SU-DHL-6 (cell line): ENCODE measurements at regions not wholly inside any gene's neighbourhood (a gene's known extent, or its start where the extent isn't known, plus 50 kb on each side); places are given as distances from the start of the nearest gene placed in this dataset.

Experiments used
- H2AFZ ChIP-seq: fragments of 200-600 bp; sonication (generic); 2 replicates; pipeline ENCODE4 v1.6.1; 2014; ENCODE audit warnings: low read depth, mild to moderate bottlenecking, moderate library complexity, mixed read lengths, antibody characterized with exemption, low read length; ENCODE audit not compliant: severe bottlenecking
- H3F3A ChIP-seq: fragments of 200-600 bp; shearing (Covaris generic); 2 replicates; pipeline ENCODE4 v1.6.0; 2016; ENCODE audit warnings: antibody characterized with exemption, mild to moderate bottlenecking; ENCODE audit not compliant: insufficient read depth
- H3K27ac ChIP-seq: fragments of 200-600 bp; sonication (generic); 2 replicates; pipeline ENCODE4 v1.5.1; 2016; ENCODE audit warnings: low read depth, mild to moderate bottlenecking, low read length, moderate library complexity, mixed read lengths
- H3K27me3 ChIP-seq: fragments of 200-600 bp; sonication (generic), shearing (Covaris generic); 2 replicates; pipeline ENCODE4 v1.6.0; 2014; ENCODE audit warnings: mild to moderate bottlenecking, low read length
- H3K36me3 ChIP-seq: fragments of 200-600 bp; sonication (generic); 2 replicates; pipeline ENCODE4 v1.6.1; 2014; ENCODE audit warnings: mild to moderate bottlenecking, low read length, mixed read lengths
- H3K4me2 ChIP-seq: fragments of 300-600, 200-600 bp; shearing (Covaris generic), sonication (generic); 2 replicates; pipeline ENCODE4 v1.6.0; 2014; ENCODE audit warnings: low read length, low read depth, mild to moderate bottlenecking; ENCODE audit not compliant: poor library complexity, severe bottlenecking
- H3K4me3 ChIP-seq: fragments of 200-600 bp; sonication (generic); 2 replicates; pipeline ENCODE4 v1.5.1; 2014; ENCODE audit warnings: antibody characterized with exemption, low read length, mild to moderate bottlenecking, mixed read lengths; ENCODE audit not compliant: insufficient read depth, poor library complexity, severe bottlenecking
- H3K79me2 ChIP-seq: fragments of 200-600 bp; sonication (generic); 2 replicates; pipeline ENCODE4 v1.6.1; 2014; ENCODE audit warnings: mild to moderate bottlenecking, low read length, moderate library complexity; ENCODE audit not compliant: insufficient read depth
- H3K9ac ChIP-seq: fragments of 200-600 bp; sonication (generic); 2 replicates; pipeline ENCODE4 v1.7.0; 2014; ENCODE audit warnings: mild to moderate bottlenecking, low read length
- H3K9me2 ChIP-seq: fragments of 200-600 bp; sonication (generic); replicated peaks from 2 replicates; pipeline ENCODE4 v1.6.1; 2014; ENCODE audit warnings: low read length; ENCODE audit not compliant: insufficient read depth
- H3K9me3 ChIP-seq: fragments of 200-600 bp; sonication (generic); 2 replicates; pipeline ENCODE4 v1.6.1; 2014; ENCODE audit warnings: low read length, mixed read lengths; ENCODE audit not compliant: insufficient read depth
- H4K20me1 ChIP-seq: fragments of 200-600 bp; sonication (generic); 2 replicates; pipeline ENCODE4 v1.6.1; 2014; ENCODE audit warnings: low read depth, mild to moderate bottlenecking, antibody characterized with exemption, low read length, moderate library complexity, mixed read lengths
- CTCF ChIP-seq: fragments of 200-600 bp; sonication (generic); IDR thresholded peaks from one replicate; pipeline ENCODE4 v1.5.1; 2017; ENCODE audit warnings: antibody characterized with exemption, mild to moderate bottlenecking, low read length, moderate library complexity; ENCODE audit not compliant: insufficient read depth, poor library complexity, severe bottlenecking
- EZH2phosphoT487 ChIP-seq: fragments of 200-600 bp; sonication (generic), shearing (Covaris generic); conservative IDR thresholded peaks from 2 replicates; pipeline ENCODE4 v1.6.1; 2018; ENCODE audit warnings: mild to moderate bottlenecking, antibody characterized with exemption, low read length, moderate library complexity, mixed read lengths

- H3K4me3 ChIP-seq: no peak overlapping the region
- TF ChIP-seq CTCF (no peak), EZH2phosphoT487 (no peak)
- H4K20me1 ChIP-seq: no peaks in the 10 kb centered on the region
- H2AFZ ChIP-seq: no peak overlapping the region
- no peaks in the 10 kb centered on the region; the same call in 1 of the 2 replicates for H3K36me3 ChIP-seq
- H3K27ac ChIP-seq: peak overlapping the region; percentile 96; the same call in 1 of the 2 replicates
- peaks cover 16% of the 10 kb centered on the region; the same call in 1 of the 2 replicates for H3K79me2 ChIP-seq
- H3K9ac ChIP-seq: no peak overlapping the region
- H3K9me2 ChIP-seq: no peaks in the 10 kb centered on the region
- H3K4me2 ChIP-seq: no peak overlapping the region
- no peaks in the 10 kb centered on the region for H3K27me3 ChIP-seq
- H3K9me3 ChIP-seq: no peaks in the 10 kb centered on the region
- peaks cover 23% of the 10 kb centered on the region for H3F3A ChIP-seq
Observed at GRCh38 chrX:10095246-10095645, 61.5 kb upstream of the CLCN4 start.

- Histone ChIP-seq H3K4me2 (no peak overlapping the region), H3K27ac (peak overlapping the region; percentile 96), H3K79me2 (peaks cover 16% of the 10 kb centered on the region; the same call in 1 of the 2 replicates), H3F3A (peaks cover 26% of the 10 kb centered on the region), H2AFZ (no peak overlapping the region), H4K20me1 (no peaks in the 10 kb centered on the region), H3K4me3 (no peak overlapping the region), H3K27me3 (no peaks in the 10 kb centered on the region), H3K9me3 (no peaks in the 10 kb centered on the region), H3K9me2 (no peaks in the 10 kb centered on the region), H3K36me3 (no peaks in the 10 kb centered on the region; the same call in 1 of the 2 replicates), H3K9ac (no peak overlapping the region)
- TF ChIP-seq EZH2phosphoT487 (no peak), CTCF (no peak)
Observed at GRCh38 chrX:10095698-10096432, 60.9 kb upstream of the CLCN4 start.

GRCh38 chrX:10098270-10098713 lies 58.5 kb upstream of the CLCN4 start:
- H3K4me2 ChIP-seq: peak overlapping the region; percentile 90
- H3F3A ChIP-seq: peaks cover 29% of the 10 kb centered on the region
- no peak overlapping the region for H2AFZ ChIP-seq
- H3K9me2 ChIP-seq: no peaks in the 10 kb centered on the region
- H3K4me3 ChIP-seq: peak overlapping the region; percentile 39
- no peaks in the 10 kb centered on the region for H3K27me3 ChIP-seq
- H3K36me3 ChIP-seq: no peaks in the 10 kb centered on the region; the same call in 1 of the 2 replicates
- no peak for TF ChIP-seq CTCF
- no peak for TF ChIP-seq EZH2phosphoT487
- peak overlapping the region; percentile 96 for H3K27ac ChIP-seq
- peaks cover 16% of the 10 kb centered on the region; the same call in 1 of the 2 replicates for H3K79me2 ChIP-seq
- peak overlapping the region; percentile 60 for H3K9ac ChIP-seq
- no peaks in the 10 kb centered on the region for H4K20me1 ChIP-seq
- H3K9me3 ChIP-seq: no peaks in the 10 kb centered on the region
